NCI-H1092 (cell line): ENCODE measurements at regions not wholly inside any gene's neighbourhood (a gene's known extent, or its start where the extent isn't known, plus 50 kb on each side); places are given as distances from the start of the nearest gene placed in this dataset.
"Not testable (repeated sequence)": the region's sequence is repeated elsewhere in the genome, so short reads cannot be mapped to it uniquely, and the experiment has no call there.

Experiments
- DNase-seq: peaks from one replicate; lab custom pipeline; 2025; lab: John Stamatoyannopoulos, UW

- no peak for DNase-seq
Observed at GRCh38 chr3:106022913-106023312, 154.1 kb upstream of the CBLB start.

GRCh38 chr3:106025151-106025722 is 156.4 kb upstream of the CBLB start:
- peak; percentile 55 for DNase-seq

- DNase-seq, result no peak
Observed at GRCh38 chr3:106029954-106030626, 161.3 kb upstream of the CBLB start.

DNA sequence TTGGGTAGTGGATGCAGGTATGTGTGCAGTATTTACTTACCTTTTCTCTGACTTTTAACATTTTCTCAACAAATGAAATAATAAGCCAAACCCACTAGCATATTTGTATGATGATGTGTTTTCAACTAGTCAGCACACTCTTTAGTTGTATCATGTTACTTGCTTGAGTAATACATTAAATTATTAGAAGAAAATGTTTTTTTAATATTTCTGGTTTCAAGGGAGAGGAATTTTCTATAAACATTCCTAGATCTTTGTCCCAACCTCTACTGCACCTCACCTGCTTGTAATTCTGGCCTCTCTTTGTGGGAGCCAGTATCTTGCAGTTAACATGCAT is 161.8 kb upstream of the CBLB start:
- no peak for DNase-seq

DNA sequence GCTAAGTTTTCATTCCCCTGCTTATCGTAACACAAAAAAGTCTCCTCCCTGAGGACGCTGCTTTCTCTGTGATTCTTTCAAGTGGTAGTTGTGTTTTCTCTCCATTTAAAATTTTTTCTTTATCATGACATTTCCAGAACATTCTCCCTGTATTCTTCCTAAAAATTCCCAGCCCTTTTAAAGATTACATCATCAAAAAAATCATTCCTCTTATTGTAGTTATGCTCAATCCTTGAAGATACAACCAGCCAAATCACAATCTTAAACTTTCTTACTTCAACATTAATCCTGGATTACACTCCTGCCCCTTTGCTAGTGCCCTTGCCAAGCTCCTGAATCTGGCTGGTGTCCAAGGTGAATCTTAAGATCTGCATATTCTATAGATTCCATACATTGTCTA is 163.7 kb upstream of the CBLB start:
- no peak for DNase-seq

DNA sequence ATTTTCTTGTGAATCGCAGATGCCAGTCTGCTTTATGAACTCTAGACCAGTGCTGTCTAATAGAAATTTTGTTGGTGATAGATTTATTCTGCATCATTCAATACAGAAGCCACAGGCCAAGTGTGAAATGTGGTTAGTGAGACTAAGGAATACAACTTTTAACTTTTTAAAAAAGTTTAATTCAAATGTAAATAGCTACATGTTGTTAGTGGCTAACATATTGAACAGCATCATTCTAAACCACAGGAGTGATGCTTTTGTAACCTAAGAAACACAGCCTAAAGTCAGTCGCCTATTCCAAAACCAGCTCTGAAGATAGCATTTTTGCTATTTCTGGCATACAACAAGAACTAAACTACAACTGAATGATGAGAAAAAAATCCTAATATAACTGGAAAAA is 164.8 kb upstream of the CBLB start:
- no peak for DNase-seq

DNA sequence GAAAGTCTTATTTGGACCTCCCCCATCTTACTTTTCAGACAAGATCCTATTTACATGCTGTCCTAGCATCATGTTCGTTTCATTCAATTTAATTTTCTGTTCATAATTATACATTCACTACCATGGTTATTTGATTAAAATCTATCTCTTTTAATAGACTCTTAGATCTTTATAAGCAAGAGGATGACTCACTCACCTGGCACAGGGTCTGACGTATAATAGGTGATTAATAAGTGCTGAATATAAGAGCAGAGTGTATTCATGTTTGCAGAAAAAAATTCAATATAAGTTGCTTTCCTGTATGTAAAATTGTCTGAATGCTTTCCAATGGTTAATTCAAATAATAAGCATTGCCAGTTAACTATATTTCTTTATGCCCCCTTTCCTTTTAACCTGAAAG is 165.5 kb upstream of the CBLB start:
- no peak for DNase-seq

- DNase-seq, result no peak
Observed at GRCh38 chr3:106035619-106036018, 166.8 kb upstream of the CBLB start.

- no peak for DNase-seq
Observed at GRCh38 chr3:106036696-106037095, 167.9 kb upstream of the CBLB start.

- DNase-seq, result no peak
Observed at GRCh38 chr3:106047221-106047620, 178.4 kb upstream of the CBLB start.

DNA sequence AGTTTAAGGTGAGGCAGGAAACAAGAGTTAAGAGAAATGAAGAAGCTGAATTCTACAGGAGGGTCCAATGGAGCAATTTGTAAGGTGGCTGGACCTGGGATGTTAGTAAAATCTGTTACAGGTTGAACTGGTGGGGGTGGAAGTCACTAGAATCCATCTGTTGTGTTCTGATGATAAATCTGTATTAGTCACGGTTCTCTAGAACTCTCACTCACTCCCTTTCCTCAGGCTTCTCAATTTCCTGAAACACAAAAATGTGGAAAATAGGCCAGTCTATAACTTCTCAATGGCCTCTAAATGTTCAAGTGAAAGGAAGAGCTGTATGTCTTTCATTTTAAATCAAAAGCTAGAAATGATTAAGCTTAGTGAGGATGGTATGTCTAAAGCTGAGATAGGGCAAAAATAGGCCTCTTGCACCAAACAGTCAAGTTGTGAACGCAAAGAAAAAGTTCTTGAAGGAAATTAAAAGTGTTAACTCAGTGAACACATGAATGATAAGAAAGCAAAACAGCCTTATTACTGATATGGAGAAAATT is 180.2 kb upstream of the CBLB start:
- DNase-seq, result no peak

DNA sequence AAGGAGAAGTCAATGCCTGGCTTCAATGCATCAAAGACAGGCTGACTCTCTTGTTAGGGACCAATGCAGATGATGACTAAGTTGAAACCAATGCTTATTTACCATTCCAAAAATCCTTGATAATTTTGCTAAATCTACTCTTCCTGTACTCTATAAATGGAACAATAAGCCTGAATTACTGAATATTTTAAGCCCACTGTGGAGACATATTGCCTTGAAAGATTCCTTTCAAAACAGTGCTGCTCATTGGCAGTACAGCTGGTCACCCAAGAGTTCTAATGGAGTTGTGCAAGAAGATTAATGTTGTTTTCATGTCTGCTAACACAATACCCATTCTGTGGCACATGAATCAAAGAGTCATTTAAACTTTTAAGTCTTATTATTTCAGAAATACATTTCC is 181.0 kb upstream of the CBLB start:
- no peak for DNase-seq

GRCh38 chr3:106056931-106057330 is 188.1 kb upstream of the CBLB start:
- DNase-seq, result no peak

GRCh38 chr3:106058475-106058874 is 189.7 kb upstream of the CBLB start:
- no peak for DNase-seq

DNA sequence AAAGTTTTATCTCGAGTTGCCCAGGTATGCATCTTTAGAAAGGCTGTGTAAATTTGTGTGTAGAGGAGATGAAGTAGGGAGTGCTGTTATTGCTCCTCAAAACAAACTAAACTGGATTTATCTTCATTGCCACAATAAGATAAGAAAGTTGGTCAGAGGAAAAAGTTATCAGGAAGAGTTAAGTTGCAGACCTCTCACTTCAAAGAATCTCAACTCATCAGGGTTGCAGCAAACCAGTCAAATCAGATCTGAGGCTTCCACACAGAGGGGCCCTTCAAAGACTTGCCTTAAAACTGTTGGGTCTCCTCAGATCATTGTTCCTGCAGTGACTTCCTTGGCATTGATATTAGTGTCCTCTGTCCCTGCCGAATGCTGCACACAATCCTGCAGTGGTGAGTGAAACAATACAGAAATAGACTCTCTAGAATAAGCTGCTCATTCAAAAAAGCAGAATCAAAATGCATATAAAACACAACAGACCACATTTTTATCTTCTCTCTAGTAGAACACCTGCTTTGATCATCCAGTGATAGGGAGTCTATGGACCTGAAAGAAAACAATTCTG is 191.2 kb upstream of the CBLB start:
- no peak for DNase-seq

DNA sequence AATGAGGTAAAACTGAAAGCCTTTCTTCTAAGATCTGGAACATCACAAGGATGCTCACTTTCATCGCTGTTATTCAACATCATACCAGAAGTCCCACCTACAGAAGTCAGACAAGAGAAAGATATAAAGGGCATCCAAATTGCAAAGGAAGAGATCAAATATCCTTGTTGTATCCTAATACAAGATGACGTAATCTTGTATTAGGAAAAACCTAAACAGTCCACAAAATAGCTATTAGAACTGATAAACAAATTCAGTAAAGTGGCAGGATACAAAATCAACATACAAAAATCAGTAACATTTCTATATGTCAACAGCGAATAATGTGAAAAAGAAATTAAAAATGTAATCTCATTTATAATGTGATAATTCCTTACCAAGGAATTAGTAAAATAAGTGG is 195.1 kb upstream of the CBLB start:
- no peak for DNase-seq

DNA sequence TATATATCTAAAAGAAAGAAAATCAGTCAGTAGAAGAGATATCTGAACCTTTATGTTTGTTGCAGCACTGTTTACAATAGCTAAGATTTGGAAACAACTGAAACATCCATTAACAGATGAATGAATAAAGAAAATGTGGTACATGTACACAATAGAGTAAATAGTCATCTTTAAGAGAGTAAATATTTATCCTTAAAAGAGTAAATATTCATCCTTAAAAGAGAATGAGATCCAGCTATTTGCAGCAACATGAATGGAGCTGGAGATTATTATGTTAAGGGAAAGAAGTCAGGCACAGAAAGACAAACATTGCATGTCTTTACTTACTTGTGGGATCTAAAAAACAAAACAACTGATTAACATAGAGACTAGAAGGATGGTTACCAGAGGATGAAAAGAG is 197.0 kb upstream of the CBLB start:
- DNase-seq, result no peak

DNA sequence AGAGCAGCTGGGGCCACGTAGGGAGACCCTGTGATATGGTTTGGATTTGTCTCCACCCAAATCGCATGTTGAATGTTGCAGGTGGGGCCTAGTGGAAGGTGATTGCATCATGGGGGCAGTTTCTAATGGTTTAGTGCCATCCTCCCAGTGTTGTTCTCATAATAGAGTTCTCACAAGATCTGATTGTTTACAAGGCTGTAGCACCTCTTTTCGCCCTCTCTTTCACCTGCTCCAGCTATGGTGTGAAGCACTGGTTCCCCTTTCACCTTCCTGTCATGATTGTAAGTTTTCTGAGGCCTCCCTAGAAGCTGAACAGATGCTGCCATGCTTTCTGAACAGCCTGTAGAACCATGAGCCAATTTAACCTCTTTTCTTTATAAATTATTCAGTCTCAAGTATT is 198.9 kb upstream of the CBLB start:
- no peak for DNase-seq

GRCh38 chr3:106068381-106068780 is 199.6 kb upstream of the CBLB start:
- DNase-seq, result no peak

DNA sequence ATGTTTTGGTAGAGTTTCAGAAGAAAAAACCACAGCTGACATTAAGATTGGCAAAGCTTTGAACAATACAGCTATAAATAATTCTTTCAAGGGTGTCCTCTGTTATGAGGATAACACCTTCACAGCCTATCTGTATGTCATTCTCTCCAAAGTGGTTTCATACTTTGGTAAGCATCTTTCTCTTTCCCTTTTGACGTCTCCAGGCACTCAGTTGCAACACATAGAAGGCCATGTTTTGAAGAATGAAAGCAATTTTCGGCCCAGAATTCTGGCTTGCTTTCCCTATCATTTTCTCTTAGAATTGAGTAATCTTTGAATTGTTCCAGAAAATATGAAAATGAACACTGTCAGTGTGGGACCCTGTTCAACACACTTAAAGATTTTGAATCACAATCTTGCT is 200.0 kb upstream of the CBLB start:
- no peak for DNase-seq

GRCh38 chr3:106070187-106070586 is 201.4 kb upstream of the CBLB start:
- no peak for DNase-seq

DNA sequence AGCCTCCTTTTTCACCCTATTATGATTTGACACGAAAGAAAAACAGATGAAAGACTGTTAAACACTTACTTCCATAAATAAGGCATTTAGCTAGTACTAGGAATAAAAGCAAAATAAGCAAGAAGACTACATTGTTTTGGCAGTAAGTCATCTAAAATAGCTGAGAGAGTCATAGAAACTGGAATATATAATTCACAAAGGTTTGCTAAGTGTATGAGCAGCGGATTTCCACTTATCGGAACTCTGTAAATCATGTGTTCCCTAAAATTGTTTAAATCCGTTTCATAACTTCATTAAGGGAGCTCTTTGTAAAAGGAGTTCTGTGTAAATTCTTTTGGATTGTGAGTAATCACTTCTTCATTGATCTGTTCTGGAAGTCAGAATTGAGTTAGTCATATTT is 202.5 kb upstream of the CBLB start:
- no peak for DNase-seq

- not testable (repeated sequence) for DNase-seq
Observed at GRCh38 chr3:106072596-106072995, 203.8 kb upstream of the CBLB start.

DNA sequence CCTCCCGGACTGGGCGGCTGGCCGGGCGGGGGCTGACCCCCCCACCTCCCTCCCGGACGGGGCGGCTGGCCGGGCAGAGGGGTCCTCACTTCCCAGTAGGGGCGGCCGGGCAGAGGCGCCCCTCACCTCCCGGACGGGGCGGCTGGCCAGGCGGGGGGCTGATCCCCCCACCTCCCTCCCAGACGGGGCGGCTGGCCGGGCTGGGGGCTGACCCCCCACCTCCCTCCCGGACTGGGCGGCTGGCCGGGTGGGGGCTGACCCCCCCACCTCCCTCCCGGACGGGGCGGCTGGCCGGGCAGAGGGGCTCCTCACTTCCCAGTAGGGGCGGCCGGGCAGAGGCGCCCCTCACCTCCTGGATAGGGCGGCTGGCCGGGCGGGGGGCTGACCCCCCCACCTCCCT is 205.0 kb upstream of the CBLB start:
- DNase-seq, result not testable (repeated sequence)
